NB4 (cell line): ENCODE measurements at regions not wholly inside any gene's neighbourhood (a gene's known extent, or its start where the extent isn't known, plus 50 kb on each side); places are given as distances from the start of the nearest gene placed in this dataset.
"Not testable (repeated sequence)": the region's sequence is repeated elsewhere in the genome, so short reads cannot be mapped to it uniquely, and the experiment has no call there.

ENCODE experiments used
- DNase-seq: peaks from one replicate; pipeline ENCODE4 v3.0.0; 2010; ENCODE audit warnings: low read depth
- H3K4me3 ChIP-seq: one replicate; pipeline ENCODE4 v1.5.1; 2011; ENCODE audit warnings: mild to moderate bottlenecking, low read depth, low read length, moderate library complexity
- CTCF ChIP-seq: IDR thresholded peaks from one replicate; pipeline ENCODE4 v1.5.1; 2012; ENCODE audit warnings: low read depth, low read length
- MAX ChIP-seq: IDR thresholded peaks from 2 replicates; pipeline ENCODE4 v1.6.1; 2011; ENCODE audit warnings: low read depth, low read length
- MYC ChIP-seq: IDR thresholded peaks from 2 replicates; pipeline ENCODE4 v1.6.1; 2011; ENCODE audit warnings: low read depth, low read length
- POLR2A ChIP-seq: IDR thresholded peaks from 2 replicates; pipeline ENCODE4 v1.6.1; 2011; ENCODE audit warnings: mild to moderate bottlenecking; ENCODE audit not compliant: insufficient read length; ENCODE audit errors: extremely low read depth

- DNase-seq, result no peak
- TF ChIP-seq POLR2A, result no peak
- no peak for TF ChIP-seq CTCF
- no peak for TF ChIP-seq MAX
- TF ChIP-seq MYC, result no peak
- no peak overlapping the region for H3K4me3 ChIP-seq
Measured at GRCh38 chr6:73927421-73927820, 231.4 kb downstream of the CD109 start.

GRCh38 chr6:73925703-73926102 is 229.7 kb downstream of the CD109 start:
- not testable (repeated sequence) for DNase-seq, H3K4me3 ChIP-seq

GRCh38 chr6:73923905-73924485 is 228.0 kb downstream of the CD109 start:
- DNase-seq, result no peak
- H3K4me3 ChIP-seq, result no peak overlapping the region
- TF ChIP-seq MAX (no peak), CTCF (no peak), POLR2A (no peak), MYC (no peak)

- DNase-seq, result no peak
- TF ChIP-seq POLR2A (no peak), MAX (no peak), CTCF (no peak), MYC (no peak)
- H3K4me3 ChIP-seq, result no peak overlapping the region
Measured at GRCh38 chr6:73903155-73903554, 207.2 kb downstream of the CD109 start.

- TF ChIP-seq MAX (no peak), CTCF (no peak), MYC (no peak), POLR2A (no peak)
- no peak overlapping the region for H3K4me3 ChIP-seq
- DNase-seq, result no peak
Measured at GRCh38 chr6:73901986-73902385, 206.0 kb downstream of the CD109 start.

- no peak for TF ChIP-seq MAX
- no peak for TF ChIP-seq MYC
- TF ChIP-seq POLR2A, result no peak
- TF ChIP-seq CTCF, result no peak
- H3K4me3 ChIP-seq, result no peak overlapping the region
- DNase-seq, result no peak
Measured at GRCh38 chr6:73901311-73901710, 205.3 kb downstream of the CD109 start.
